ENCODE measurements at regions not wholly inside any gene's neighbourhood (a gene's known extent, or its start where the extent isn't known, plus 50 kb on each side); places are given as distances from the start of the nearest gene placed in this dataset.
"Not testable (repeated sequence)": the region's sequence is repeated elsewhere in the genome, so short reads cannot be mapped to it uniquely, and the experiment has no call there.

GRCh38 chr11:93039531-93040240, 70.2 kb downstream of the MTNR1B start:
- DNase-seq (ENCODE audit: low spot score in 2 of 2), result no peak
- H3K4me3 ChIP-seq (ENCODE audit: low read depth, poor library complexity, severe bottlenecking), result no peak overlapping the region
- intact Hi-C loops (cut with DNase I; ENCODE audit: low total_unique reads), result no loop called here
- no peak for TF ChIP-seq CTCF (IDR thresholded peaks at IDR 0.05)
- no peak for TF ChIP-seq POLR2A (IDR thresholded peaks at IDR 0.05)
- 95 to 97% methylated on average over 2 of the region's 2 CpGs for WGBS, 2 donors

- TF ChIP-seq POLR2A (IDR thresholded peaks at IDR 0.05), result no peak
- TF ChIP-seq CTCF (IDR thresholded peaks at IDR 0.05), result no peak
- H3K4me3 ChIP-seq (ENCODE audit: low read depth, poor library complexity, severe bottlenecking), result no peak overlapping the region
- DNase-seq (ENCODE audit: low spot score in 2 of 2), result no peak
- intact Hi-C loops (cut with DNase I; ENCODE audit: low total_unique reads), result no loop called here
Measured at GRCh38 chr11:93041682-93042081, 72.2 kb downstream of the MTNR1B start.

GRCh38 chr11:93043186-93043585, 73.7 kb downstream of the MTNR1B start:
- H3K4me3 ChIP-seq (ENCODE audit: low read depth, poor library complexity, severe bottlenecking); intact Hi-C loops (cut with DNase I; ENCODE audit: low total_unique reads); DNase-seq (ENCODE audit: low spot score in 2 of 2): not testable (repeated sequence)
- 86 to 89% methylated on average over 7 of the region's 7 CpGs for WGBS, 2 donors

- no peak for DNase-seq (ENCODE audit: low spot score in 2 of 2)
- 16% methylated on average over 1 of the region's 1 CpG for WGBS, 2 donors
- intact Hi-C loops (cut with DNase I; ENCODE audit: low total_unique reads), result no loop called here
- H3K4me3 ChIP-seq (ENCODE audit: low read depth, poor library complexity, severe bottlenecking), result no peak overlapping the region
- TF ChIP-seq POLR2A (IDR thresholded peaks at IDR 0.05) (no peak), CTCF (IDR thresholded peaks at IDR 0.05) (no peak)
Measured at GRCh38 chr11:93049740-93050139, 80.3 kb downstream of the MTNR1B start.

GRCh38 chr11:93051186-93051585, 81.7 kb downstream of the MTNR1B start:
- no peak for DNase-seq (ENCODE audit: low spot score in 2 of 2)
- TF ChIP-seq CTCF (IDR thresholded peaks at IDR 0.05), result no peak
- TF ChIP-seq POLR2A (IDR thresholded peaks at IDR 0.05), result no peak
- H3K4me3 ChIP-seq (ENCODE audit: low read depth, poor library complexity, severe bottlenecking), result no peak overlapping the region
- WGBS, 2 donors, result 72 to 77% methylated on average over 2 of the region's 2 CpGs
- intact Hi-C loops (cut with DNase I; ENCODE audit: low total_unique reads), result no loop called here

- no peak for DNase-seq (ENCODE audit: low spot score in 2 of 2)
- intact Hi-C loops (cut with DNase I; ENCODE audit: low total_unique reads), result no loop called here
- TF ChIP-seq POLR2A (IDR thresholded peaks at IDR 0.05) (no peak), CTCF (IDR thresholded peaks at IDR 0.05) (no peak)
- H3K4me3 ChIP-seq (ENCODE audit: low read depth, poor library complexity, severe bottlenecking), result no peak overlapping the region
- 85 to 95% methylated on average over 2 of the region's 2 CpGs for WGBS, 2 donors
Measured at GRCh38 chr11:93053864-93054263, 84.4 kb downstream of the MTNR1B start.

Data from lower leg skin (tissue), 4 donors.